Activated CD4-positive, alpha-beta memory T cell treated with anti-CD3 and anti-CD28 coated beads, Interleukin-2, amount 10 ng/mL, durations not matched to agents 7 days and 5 days (primary cell): ENCODE measurements at regions not wholly inside any gene's neighbourhood (a gene's known extent, or its start where the extent isn't known, plus 50 kb on each side); places are given as distances from the start of the nearest gene placed in this dataset.
"Not testable (repeated sequence)": the region's sequence is repeated elsewhere in the genome, so short reads cannot be mapped to it uniquely, and the experiment has no call there.

Experiments used
- CTCF ChIA-PET: fragments of 350-600 bp; sonication (Branson Sonifier 250); formaldehyde crosslinking; loops from one replicate; lab custom pipeline; 2021; ENCODE audit warnings: antibody characterized with exemption, inconsistent platforms; lab: Charles Lee
- POLR2A ChIA-PET: fragments of 350-600 bp; sonication (Branson Sonifier 250); formaldehyde crosslinking; loops from one replicate; lab custom pipeline; 2021; ENCODE audit warnings: antibody characterized with exemption; lab: Charles Lee
- DNase-seq: peaks from one replicate; pipeline ENCODE4 v3.0.0-alpha.2; 2020
- H3K27ac Mint-ChIP-seq: one replicate; pipeline ENCODE4 v1.8.0; 2021; ENCODE audit warnings: mild to moderate bottlenecking, mixed read lengths
- H3K27me3 Mint-ChIP-seq: one replicate; pipeline ENCODE4 v1.8.0; 2021; ENCODE audit warnings: mixed read lengths
- H3K36me3 Mint-ChIP-seq: one replicate; pipeline ENCODE4 v1.8.0; 2021; ENCODE audit warnings: low read depth, mixed read lengths
- H3K4me1 Mint-ChIP-seq: one replicate; pipeline ENCODE4 v1.8.0; 2021; ENCODE audit warnings: mixed read lengths
- H3K4me3 Mint-ChIP-seq: one replicate; pipeline ENCODE4 v1.8.0; 2021; ENCODE audit warnings: mild to moderate bottlenecking, mixed read lengths
- H3K9me3 Mint-ChIP-seq: one replicate; pipeline ENCODE4 v1.8.0; 2021; ENCODE audit warnings: mixed read lengths

DNA sequence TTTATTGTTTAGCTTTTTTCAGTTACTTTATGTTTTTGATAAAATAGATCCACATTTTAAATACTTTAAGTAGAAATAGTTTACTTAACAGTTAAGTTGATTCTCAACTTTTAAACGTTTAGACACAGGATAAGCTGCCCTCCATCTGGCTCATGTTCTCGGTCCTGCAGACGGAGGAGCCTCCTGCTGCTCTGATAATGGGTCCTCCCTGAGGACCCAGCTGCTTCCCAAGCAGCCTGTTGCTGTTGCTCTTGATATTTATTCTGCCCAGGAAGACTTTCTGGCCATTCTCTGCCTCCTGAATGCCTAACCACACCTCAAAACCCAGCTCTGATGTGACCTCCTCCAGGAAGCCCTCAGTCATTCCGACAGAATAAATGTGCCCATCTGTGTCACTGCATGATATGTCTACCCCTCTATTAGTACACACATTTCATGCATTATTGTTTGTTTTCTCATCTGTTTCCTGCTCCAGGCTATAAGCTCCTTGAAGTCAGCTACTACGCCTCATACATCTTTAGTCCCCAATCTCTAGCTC, 267.2 kb upstream of the MSX2 start:
- H3K27ac Mint-ChIP-seq = no peak overlapping the region
- no peaks in the 10 kb centered on the region for H3K9me3 Mint-ChIP-seq
- H3K4me1 Mint-ChIP-seq = peaks cover 23% of the 10 kb centered on the region
- ChIA-PET POLR2A (no interaction called here), CTCF (interaction anchor here (0.6 kb wide), 1 partner anchor 709 kb away, joined by 3 read pairs; no protein-coding TSS in a partner anchor)
- H3K4me3 Mint-ChIP-seq = no peak overlapping the region
- no peak for DNase-seq
- no peaks in the 10 kb centered on the region for H3K27me3 Mint-ChIP-seq
- no peaks in the 10 kb centered on the region for H3K36me3 Mint-ChIP-seq

- no peak for DNase-seq
- Mint-ChIP-seq H3K36me3 (no peaks in the 10 kb centered on the region), H3K4me1 (peaks cover 12% of the 10 kb centered on the region), H3K27ac (no peak overlapping the region), H3K4me3 (no peak overlapping the region), H3K9me3 (no peaks in the 10 kb centered on the region), H3K27me3 (no peaks in the 10 kb centered on the region)
- POLR2A ChIA-PET = no interaction called here
- CTCF ChIA-PET = no interaction called here
Measured at GRCh38 chr5:174459071-174459702, 265.2 kb upstream of the MSX2 start.

- ChIA-PET CTCF (no interaction called here), POLR2A (no interaction called here)
- Mint-ChIP-seq H3K9me3 (no peaks in the 10 kb centered on the region), H3K4me3 (no peak overlapping the region), H3K27ac (no peak overlapping the region), H3K4me1 (peaks cover 5% of the 10 kb centered on the region), H3K36me3 (no peaks in the 10 kb centered on the region), H3K27me3 (no peaks in the 10 kb centered on the region)
- no peak for DNase-seq
Measured at GRCh38 chr5:174459832-174460448, 264.4 kb upstream of the MSX2 start.

DNA sequence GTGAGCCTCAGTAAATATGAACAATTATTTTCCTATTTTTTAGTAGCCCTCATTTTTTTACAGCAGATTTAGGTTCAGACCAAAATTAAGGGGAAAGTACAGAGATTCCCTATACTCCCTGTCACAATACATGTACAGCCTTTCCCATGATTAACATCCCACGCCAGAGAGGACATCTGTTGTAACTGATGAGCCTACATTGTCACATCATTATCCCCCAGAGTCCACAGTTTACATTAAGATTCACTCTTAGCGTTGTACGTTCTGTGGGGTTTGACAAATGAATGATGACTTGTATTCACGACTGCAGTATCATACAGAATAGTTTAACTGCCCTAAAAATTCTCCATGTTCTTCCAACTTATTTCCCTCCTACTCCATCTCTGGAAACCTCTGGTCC, 262.3 kb upstream of the MSX2 start:
- no peak for DNase-seq
- H3K36me3 Mint-ChIP-seq = no peaks in the 10 kb centered on the region
- no peak overlapping the region for H3K27ac Mint-ChIP-seq
- peaks cover 6% of the 10 kb centered on the region for H3K9me3 Mint-ChIP-seq
- ChIA-PET POLR2A (no interaction called here), CTCF (no interaction called here)
- peaks cover 5% of the 10 kb centered on the region for H3K4me1 Mint-ChIP-seq
- H3K4me3 Mint-ChIP-seq = no peak overlapping the region
- no peaks in the 10 kb centered on the region for H3K27me3 Mint-ChIP-seq

- H3K4me1 Mint-ChIP-seq = peaks cover 5% of the 10 kb centered on the region
- peaks cover 6% of the 10 kb centered on the region for H3K9me3 Mint-ChIP-seq
- no peak for DNase-seq
- ChIA-PET POLR2A (no interaction called here), CTCF (no interaction called here)
- no peaks in the 10 kb centered on the region for H3K36me3 Mint-ChIP-seq
- H3K4me3 Mint-ChIP-seq = no peak overlapping the region
- H3K27me3 Mint-ChIP-seq = no peaks in the 10 kb centered on the region
- no peak overlapping the region for H3K27ac Mint-ChIP-seq
Measured at GRCh38 chr5:174464504-174465165, 259.7 kb upstream of the MSX2 start.

- H3K27ac Mint-ChIP-seq, H3K27me3 Mint-ChIP-seq, CTCF ChIA-PET, H3K4me1 Mint-ChIP-seq, H3K36me3 Mint-ChIP-seq, H3K9me3 Mint-ChIP-seq, POLR2A ChIA-PET, DNase-seq, H3K4me3 Mint-ChIP-seq: not testable (repeated sequence)
Measured at GRCh38 chr5:174471528-174471927, 252.9 kb upstream of the MSX2 start.

GRCh38 chr5:174472956-174473355, 251.4 kb upstream of the MSX2 start:
- H3K9me3 Mint-ChIP-seq = peaks cover 6% of the 10 kb centered on the region
- no peak overlapping the region for H3K27ac Mint-ChIP-seq
- H3K27me3 Mint-ChIP-seq = no peaks in the 10 kb centered on the region
- no peaks in the 10 kb centered on the region for H3K36me3 Mint-ChIP-seq
- H3K4me1 Mint-ChIP-seq = no peaks in the 10 kb centered on the region
- ChIA-PET POLR2A (no interaction called here), CTCF (no interaction called here)
- H3K4me3 Mint-ChIP-seq = no peak overlapping the region
- DNase-seq = no peak

GRCh38 chr5:174476001-174476400, 248.4 kb upstream of the MSX2 start:
- not testable (repeated sequence) for H3K4me1 Mint-ChIP-seq

DNA sequence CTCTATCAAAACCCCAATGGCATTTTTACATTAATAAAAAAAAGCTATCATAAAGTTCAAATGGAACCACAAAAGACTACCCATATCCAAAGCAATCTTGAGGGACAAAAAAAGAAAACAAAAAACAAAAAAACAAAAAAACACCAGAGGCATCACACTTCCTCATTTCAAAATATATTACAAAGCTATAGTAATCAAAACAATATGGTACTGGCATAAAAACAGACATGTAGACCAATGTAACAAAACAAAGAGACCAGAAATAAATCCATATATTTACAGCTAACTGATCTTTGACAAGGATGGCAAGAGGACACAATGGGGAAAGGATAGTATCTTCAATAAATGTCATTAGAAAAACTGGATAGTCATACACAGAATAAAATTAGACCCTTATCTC, 245.1 kb upstream of the MSX2 start:
- ChIA-PET POLR2A (no interaction called here), CTCF (no interaction called here)
- no peaks in the 10 kb centered on the region for H3K4me1 Mint-ChIP-seq

More at GRCh38 chr5:174476001-174476400, 248.4 kb upstream of the MSX2 start:
- DNase-seq, H3K9me3 Mint-ChIP-seq, H3K27ac Mint-ChIP-seq, H3K36me3 Mint-ChIP-seq, CTCF ChIA-PET, H3K4me3 Mint-ChIP-seq, H3K27me3 Mint-ChIP-seq, POLR2A ChIA-PET: not testable (repeated sequence)

GRCh38 chr5:174481737-174482136, 242.6 kb upstream of the MSX2 start:
- no peak overlapping the region for H3K4me3 Mint-ChIP-seq
- no peaks in the 10 kb centered on the region for H3K36me3 Mint-ChIP-seq
- H3K9me3 Mint-ChIP-seq = no peaks in the 10 kb centered on the region
- CTCF ChIA-PET = no interaction called here
- no peaks in the 10 kb centered on the region for H3K27me3 Mint-ChIP-seq
- H3K4me1 Mint-ChIP-seq = no peaks in the 10 kb centered on the region
- POLR2A ChIA-PET = no interaction called here
- no peak overlapping the region for H3K27ac Mint-ChIP-seq
- DNase-seq = no peak

More for the DNA sequence above, 245.1 kb upstream of the MSX2 start:
- Mint-ChIP-seq H3K27ac (no peak overlapping the region), H3K27me3 (no peaks in the 10 kb centered on the region), H3K36me3 (no peaks in the 10 kb centered on the region), H3K9me3 (peaks cover 4% of the 10 kb centered on the region), H3K4me3 (no peak overlapping the region)
- DNase-seq = no peak

- no peaks in the 10 kb centered on the region for H3K4me1 Mint-ChIP-seq
- no peak overlapping the region for H3K27ac Mint-ChIP-seq
- H3K36me3 Mint-ChIP-seq = no peaks in the 10 kb centered on the region
- H3K4me3 Mint-ChIP-seq = no peak overlapping the region
- H3K27me3 Mint-ChIP-seq = no peaks in the 10 kb centered on the region
- ChIA-PET CTCF (no interaction called here), POLR2A (no interaction called here)
- no peaks in the 10 kb centered on the region for H3K9me3 Mint-ChIP-seq
- DNase-seq = no peak
Measured at GRCh38 chr5:174482607-174483024, 241.8 kb upstream of the MSX2 start.

DNA sequence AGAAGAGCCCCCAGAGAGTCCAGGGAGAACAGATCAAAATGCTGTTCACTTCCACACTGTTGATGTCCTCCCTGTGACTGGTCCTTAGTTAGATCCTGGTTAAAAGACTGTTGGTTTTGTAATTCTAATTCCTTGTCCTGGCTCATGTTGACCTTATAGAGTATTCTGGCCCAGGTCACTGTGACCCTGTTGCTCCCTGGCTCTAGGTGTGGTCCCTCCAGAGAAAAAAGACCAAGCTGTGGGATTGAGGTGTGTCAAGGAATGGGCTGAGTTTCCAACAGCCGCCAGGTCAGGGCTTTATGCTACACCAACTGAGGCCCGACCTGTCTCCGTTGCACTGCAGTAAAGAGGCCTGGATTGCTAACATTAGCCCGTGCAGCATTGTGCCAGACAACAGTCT, 241.0 kb upstream of the MSX2 start:
- CTCF ChIA-PET = no interaction called here
- Mint-ChIP-seq H3K27me3 (no peaks in the 10 kb centered on the region), H3K4me1 (no peaks in the 10 kb centered on the region), H3K4me3 (no peak overlapping the region), H3K9me3 (no peaks in the 10 kb centered on the region), H3K36me3 (no peaks in the 10 kb centered on the region), H3K27ac (no peak overlapping the region)
- POLR2A ChIA-PET = no interaction called here
- DNase-seq = no peak

DNA sequence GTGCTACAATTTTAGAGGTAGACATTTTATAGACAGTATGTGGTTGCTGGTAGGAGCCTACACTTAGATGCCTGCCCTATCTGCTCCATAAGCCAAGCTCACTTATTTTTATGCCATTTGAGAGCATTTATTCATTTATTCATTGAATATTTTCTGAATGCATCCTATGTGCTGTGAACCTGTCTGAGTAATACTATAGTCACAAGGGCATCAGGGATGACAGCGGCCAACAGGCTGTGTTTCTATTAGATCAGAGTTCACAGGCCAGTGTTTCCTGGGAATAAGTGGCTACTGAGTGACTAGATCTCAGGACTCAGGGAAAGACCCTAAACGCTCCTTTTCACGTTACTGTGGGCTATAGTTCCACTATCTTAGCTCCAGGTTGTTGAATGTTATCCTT, 235.2 kb upstream of the MSX2 start:
- no peak overlapping the region for H3K27ac Mint-ChIP-seq
- peaks cover 2% of the 10 kb centered on the region for H3K9me3 Mint-ChIP-seq
- H3K4me3 Mint-ChIP-seq = no peak overlapping the region
- no peaks in the 10 kb centered on the region for H3K27me3 Mint-ChIP-seq
- ChIA-PET POLR2A (no interaction called here), CTCF (no interaction called here)
- no peaks in the 10 kb centered on the region for H3K36me3 Mint-ChIP-seq
- no peak for DNase-seq
- H3K4me1 Mint-ChIP-seq = no peaks in the 10 kb centered on the region
